Neutrophil (primary cell): ENCODE measurements at regions not wholly inside any gene's neighbourhood (a gene's known extent, or its start where the extent isn't known, plus 50 kb on each side); places are given as distances from the start of the nearest gene placed in this dataset.

Experiments
- H3K27ac ChIP-seq: fragments of 200-600 bp; sonication (generic); 2 replicates; pipeline ENCODE4 v1.5.1; 2016; ENCODE audit warnings: mild to moderate bottlenecking, moderate library complexity
- H3K27me3 ChIP-seq: fragments of 200-600 bp; sonication (generic); 2 replicates; pipeline ENCODE4 v1.6.0; 2016; ENCODE audit warnings: mild to moderate bottlenecking
- H3K36me3 ChIP-seq: fragments of 200-600 bp; sonication (generic); 2 replicates; pipeline ENCODE4 v1.5.1; 2017
- H3K4me1 ChIP-seq, 2 experiments: fragments of 200-600 bp in 1 of 2; sonication (generic) in 1 of 2; 1 replicate in 1 of 2; 2 replicates in 1 of 2; pipeline versions ENCODE4 v1.5.1 to v1.6.1; 2013 to 2016; ENCODE audit warnings: low read depth in 1 of 2, low read length in 1 of 2, mild to moderate bottlenecking in 1 of 2, moderate library complexity in 1 of 2; ENCODE audit not compliant: control insufficient read depth in 1 of 2, insufficient read depth in 1 of 2
- H3K4me3 ChIP-seq, 2 experiments: fragments of 200-600 bp in 1 of 2; sonication (generic) in 1 of 2; 1 replicate in 1 of 2; 2 replicates in 1 of 2; pipeline ENCODE4 v1.5.1; 2013 to 2016; ENCODE audit warnings: low read depth in 1 of 2, low read length in 1 of 2, mild to moderate bottlenecking in 1 of 2, moderate library complexity in 1 of 2
- H3K9me3 ChIP-seq: fragments of 200-600 bp; sonication (generic); 2 replicates; pipeline ENCODE4 v1.5.1; 2016
- CTCF ChIP-seq: fragments of 200-600 bp; sonication (generic); IDR thresholded peaks from 2 replicates; pipeline ENCODE4 v1.5.1; 2016; ENCODE audit warnings: antibody characterized with exemption

GRCh38 chr2:160932960-160933359 lies 227.3 kb upstream of the TANK start:
- H3K36me3 ChIP-seq, result no peaks in the 10 kb centered on the region
- H3K4me1 ChIP-seq, result no peaks in the 10 kb centered on the region
- H3K27ac ChIP-seq, result no peak overlapping the region

GRCh38 chr2:160934263-160934662 lies 226.0 kb upstream of the TANK start:
- Histone ChIP-seq H3K4me3 (no peak overlapping the region), H3K4me1 (no peaks in the 10 kb centered on the region), H3K27ac (no peak overlapping the region), H3K27me3 (no peaks in the 10 kb centered on the region), H3K36me3 (no peaks in the 10 kb centered on the region), H3K9me3 (no peaks in the 10 kb centered on the region)
- TF ChIP-seq CTCF, result no peak

More at GRCh38 chr2:160932960-160933359, 227.3 kb upstream of the TANK start:
- H3K27me3 ChIP-seq, result no peaks in the 10 kb centered on the region
- no peaks in the 10 kb centered on the region for H3K9me3 ChIP-seq
- no peak for TF ChIP-seq CTCF
- H3K4me3 ChIP-seq, result no peak overlapping the region

- H3K36me3 ChIP-seq, result no peaks in the 10 kb centered on the region
- H3K4me3 ChIP-seq, result no peak overlapping the region
- no peaks in the 10 kb centered on the region for H3K27me3 ChIP-seq
- no peak for TF ChIP-seq CTCF
- H3K4me1 ChIP-seq, result no peaks in the 10 kb centered on the region
- H3K9me3 ChIP-seq, result no peaks in the 10 kb centered on the region
- no peak overlapping the region for H3K27ac ChIP-seq
Observed at GRCh38 chr2:160934991-160935390, 225.2 kb upstream of the TANK start.

GRCh38 chr2:160936044-160936806 lies 224.0 kb upstream of the TANK start:
- TF ChIP-seq CTCF, result no peak
- Histone ChIP-seq H3K4me1 (no peaks in the 10 kb centered on the region), H3K27me3 (no peaks in the 10 kb centered on the region), H3K4me3 (no peak overlapping the region), H3K36me3 (no peaks in the 10 kb centered on the region), H3K9me3 (no peaks in the 10 kb centered on the region), H3K27ac (no peak overlapping the region)

- H3K4me3 ChIP-seq, result no peak overlapping the region
- H3K9me3 ChIP-seq, result no peaks in the 10 kb centered on the region
- H3K27me3 ChIP-seq, result no peaks in the 10 kb centered on the region
- no peak overlapping the region for H3K27ac ChIP-seq
- TF ChIP-seq CTCF, result no peak
- H3K36me3 ChIP-seq, result no peaks in the 10 kb centered on the region
- no peaks in the 10 kb centered on the region for H3K4me1 ChIP-seq
Observed at GRCh38 chr2:160940271-160940670, 220.0 kb upstream of the TANK start.
